DOHH2 (cell line): ENCODE measurements at regions not wholly inside any gene's neighbourhood (a gene's known extent, or its start where the extent isn't known, plus 50 kb on each side); places are given as distances from the start of the nearest gene placed in this dataset.

ENCODE experiments used
- H3F3A ChIP-seq: fragments of 200-600 bp; sonication (generic), shearing (Covaris generic); 2 replicates; pipeline ENCODE4 v1.6.0; 2016; ENCODE audit warnings: antibody characterized with exemption, mild to moderate bottlenecking; ENCODE audit not compliant: control insufficient read depth, insufficient read depth
- H3K27ac ChIP-seq: fragments of 200-600 bp; sonication (generic); 2 replicates; pipeline ENCODE4 v1.5.1; 2014; ENCODE audit warnings: low read depth, mild to moderate bottlenecking, low read length, moderate library complexity
- H3K27me3 ChIP-seq: fragments of 200-600 bp; sonication (generic); 2 replicates; pipeline ENCODE4 v1.6.1; 2014; ENCODE audit warnings: mild to moderate bottlenecking, low read length, mixed read lengths; ENCODE audit not compliant: control insufficient read depth
- H3K36me3 ChIP-seq: fragments of 200-600 bp; sonication (generic); 2 replicates; pipeline ENCODE4 v1.6.1; 2014; ENCODE audit warnings: mild to moderate bottlenecking, low read length, moderate library complexity, mixed read lengths; ENCODE audit not compliant: control insufficient read depth
- H3K4me1 ChIP-seq: fragments of 200-600 bp; sonication (generic); 2 replicates; pipeline ENCODE4 v1.6.1; 2014; ENCODE audit warnings: mild to moderate bottlenecking, low read length, mixed read lengths; ENCODE audit not compliant: control insufficient read depth
- H3K4me2 ChIP-seq: fragments of 200-600 bp; sonication (generic); 2 replicates; pipeline ENCODE4 v1.6.0; 2014; ENCODE audit warnings: mild to moderate bottlenecking, low read length, moderate library complexity
- H3K4me3 ChIP-seq: fragments of 200-600 bp; sonication (generic); 2 replicates; pipeline ENCODE4 v1.5.1; 2014; ENCODE audit warnings: mild to moderate bottlenecking, low read length, mixed read lengths
- H3K79me2 ChIP-seq: fragments of 200-600 bp; sonication (generic); 2 replicates; pipeline ENCODE4 v1.6.1; 2014; ENCODE audit warnings: mild to moderate bottlenecking, low read length, mixed read lengths; ENCODE audit not compliant: control insufficient read depth
- H3K9me2 ChIP-seq: fragments of 200-600 bp; sonication (generic); replicated peaks from 2 replicates; pipeline ENCODE4 v1.6.1; 2014; ENCODE audit warnings: mild to moderate bottlenecking, low read length, mixed read lengths; ENCODE audit not compliant: control insufficient read depth
- H3K9me3 ChIP-seq: fragments of 200-600 bp; sonication (generic); 2 replicates; pipeline ENCODE4 v1.6.1; 2014; ENCODE audit warnings: antibody characterized with exemption, low read length, mixed read lengths; ENCODE audit not compliant: control insufficient read depth, insufficient read depth
- H4K20me1 ChIP-seq: fragments of 200-600 bp; sonication (generic); 2 replicates; pipeline ENCODE4 v1.6.0; 2014; ENCODE audit warnings: low read depth, mild to moderate bottlenecking, antibody characterized with exemption, low read length, moderate library complexity; ENCODE audit not compliant: control insufficient read depth, insufficient read depth
- EZH2phosphoT487 ChIP-seq: fragments of 200-600 bp; sonication (generic); IDR thresholded peaks from 2 replicates; pipeline ENCODE4 v1.6.1; 2017; ENCODE audit warnings: borderline replicate concordance, mild to moderate bottlenecking, antibody characterized with exemption, low read length, moderate library complexity, mixed read lengths
- TF ChIP-seq, protein P1 (sequence below): fragments of 200-600 bp; sonication (generic); IDR thresholded peaks from one replicate; pipeline ENCODE4 v1.5.1; 2014; ENCODE audit warnings: antibody characterized with exemption, mild to moderate bottlenecking, low read depth, low read length; ENCODE audit not compliant: poor library complexity, severe bottlenecking

DNA sequence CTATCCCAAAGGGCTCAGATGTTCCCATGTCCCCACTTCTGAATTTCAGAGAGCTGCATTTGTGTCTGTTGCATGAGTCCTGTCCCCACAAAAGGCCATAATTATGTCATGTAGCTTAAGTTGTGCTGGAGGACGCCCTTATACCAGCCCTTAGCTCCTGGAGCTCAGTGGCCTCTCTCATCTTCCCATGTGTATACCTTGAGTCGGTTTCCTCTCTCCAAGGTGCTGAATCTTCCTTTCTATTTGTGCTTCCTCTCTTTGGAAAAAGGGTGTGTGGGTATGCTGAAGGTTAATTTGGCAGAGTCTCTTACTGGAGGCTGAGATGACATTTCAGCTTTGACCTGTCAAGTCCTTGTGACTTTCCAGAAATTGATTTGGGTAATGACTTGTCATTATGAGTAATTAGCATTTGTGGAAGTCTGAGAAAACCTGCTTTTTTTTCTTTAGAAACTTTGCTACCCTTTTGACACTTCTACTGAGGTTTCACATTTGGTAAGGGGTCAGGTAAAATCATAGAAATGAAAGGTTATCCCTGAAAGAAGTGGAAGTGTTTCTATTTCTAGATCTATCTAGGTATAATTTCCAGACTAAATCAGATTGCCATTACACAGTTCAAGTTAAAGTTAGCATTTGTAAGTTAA lies 185.4 kb downstream of the ABCC12 start:
- H3K9me2 ChIP-seq, result no peaks in the 10 kb centered on the region
- no peaks in the 10 kb centered on the region for H3K36me3 ChIP-seq
- no peak overlapping the region for H3K27ac ChIP-seq
- H3K4me2 ChIP-seq, result no peak overlapping the region
- H3K79me2 ChIP-seq, result no peaks in the 10 kb centered on the region
- no peaks in the 10 kb centered on the region for H3K4me1 ChIP-seq
- H3K9me3 ChIP-seq, result no peaks in the 10 kb centered on the region
- TF ChIP-seq, protein P1, sequence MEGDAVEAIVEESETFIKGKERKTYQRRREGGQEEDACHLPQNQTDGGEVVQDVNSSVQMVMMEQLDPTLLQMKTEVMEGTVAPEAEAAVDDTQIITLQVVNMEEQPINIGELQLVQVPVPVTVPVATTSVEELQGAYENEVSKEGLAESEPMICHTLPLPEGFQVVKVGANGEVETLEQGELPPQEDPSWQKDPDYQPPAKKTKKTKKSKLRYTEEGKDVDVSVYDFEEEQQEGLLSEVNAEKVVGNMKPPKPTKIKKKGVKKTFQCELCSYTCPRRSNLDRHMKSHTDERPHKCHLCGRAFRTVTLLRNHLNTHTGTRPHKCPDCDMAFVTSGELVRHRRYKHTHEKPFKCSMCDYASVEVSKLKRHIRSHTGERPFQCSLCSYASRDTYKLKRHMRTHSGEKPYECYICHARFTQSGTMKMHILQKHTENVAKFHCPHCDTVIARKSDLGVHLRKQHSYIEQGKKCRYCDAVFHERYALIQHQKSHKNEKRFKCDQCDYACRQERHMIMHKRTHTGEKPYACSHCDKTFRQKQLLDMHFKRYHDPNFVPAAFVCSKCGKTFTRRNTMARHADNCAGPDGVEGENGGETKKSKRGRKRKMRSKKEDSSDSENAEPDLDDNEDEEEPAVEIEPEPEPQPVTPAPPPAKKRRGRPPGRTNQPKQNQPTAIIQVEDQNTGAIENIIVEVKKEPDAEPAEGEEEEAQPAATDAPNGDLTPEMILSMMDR, result no peak
- TF ChIP-seq EZH2phosphoT487, result no peak
- H3K4me3 ChIP-seq, result no peak overlapping the region
- H4K20me1 ChIP-seq, result no peaks in the 10 kb centered on the region
- H3K27me3 ChIP-seq, result no peaks in the 10 kb centered on the region
- H3F3A ChIP-seq, result no peaks in the 10 kb centered on the region

DNA sequence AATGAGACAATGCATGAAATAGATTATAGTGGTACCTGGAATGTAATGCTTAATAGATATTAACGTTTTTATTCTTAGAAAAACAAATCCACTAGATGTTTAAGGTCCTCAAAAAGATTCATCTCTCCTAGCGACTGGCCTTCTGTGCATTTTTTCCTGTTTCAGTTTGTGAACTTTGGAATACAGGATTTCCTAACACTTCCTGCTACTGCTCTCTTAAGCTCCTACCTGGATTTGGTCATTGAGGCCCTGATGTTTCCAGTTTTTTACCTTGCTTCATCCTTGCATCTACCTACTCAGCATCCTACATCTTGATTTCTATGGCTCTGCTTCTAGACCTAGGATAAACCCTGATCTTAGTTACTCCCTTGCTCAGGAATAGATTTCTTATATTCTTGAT lies 188.4 kb downstream of the ABCC12 start:
- H3K4me2 ChIP-seq, result no peak overlapping the region
- TF ChIP-seq EZH2phosphoT487, result no peak
- TF ChIP-seq, protein P1, result no peak
- no peaks in the 10 kb centered on the region for H3K9me2 ChIP-seq

DNA sequence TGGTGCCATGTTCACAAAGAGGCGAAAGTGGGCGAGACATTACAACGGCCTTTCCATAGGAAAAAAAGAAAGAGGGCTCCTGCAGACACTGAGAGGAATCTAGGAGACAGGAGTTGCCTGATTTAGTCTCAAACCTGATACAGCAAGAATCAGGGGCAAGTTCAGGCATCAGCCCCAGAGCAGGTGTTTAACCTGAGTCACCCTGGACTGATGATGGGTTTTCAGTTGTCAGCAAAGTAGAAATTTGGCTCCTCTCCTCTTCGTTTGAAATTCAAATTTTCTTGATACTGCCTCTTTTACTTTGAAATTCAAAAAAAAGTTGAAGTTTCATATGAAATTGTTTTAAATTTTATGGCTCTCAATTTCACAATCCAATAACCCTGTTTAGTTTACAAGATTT lies 189.5 kb downstream of the ABCC12 start:
- Histone ChIP-seq H3K9me2 (no peaks in the 10 kb centered on the region), H3K4me3 (no peak overlapping the region), H3K27me3 (no peaks in the 10 kb centered on the region), H3K4me2 (no peak overlapping the region), H3K4me1 (no peaks in the 10 kb centered on the region), H3K27ac (no peak overlapping the region), H4K20me1 (no peaks in the 10 kb centered on the region), H3K79me2 (no peaks in the 10 kb centered on the region), H3K9me3 (no peaks in the 10 kb centered on the region), H3F3A (no peaks in the 10 kb centered on the region), H3K36me3 (no peaks in the 10 kb centered on the region)
- TF ChIP-seq, protein P1, result no peak
- no peak for TF ChIP-seq EZH2phosphoT487

More for the DNA sequence above, 188.4 kb downstream of the ABCC12 start:
- Histone ChIP-seq H3K27ac (no peak overlapping the region), H3K4me3 (no peak overlapping the region), H3K36me3 (no peaks in the 10 kb centered on the region), H4K20me1 (no peaks in the 10 kb centered on the region), H3K9me3 (no peaks in the 10 kb centered on the region), H3F3A (no peaks in the 10 kb centered on the region), H3K4me1 (no peaks in the 10 kb centered on the region), H3K79me2 (no peaks in the 10 kb centered on the region), H3K27me3 (no peaks in the 10 kb centered on the region)
